GM18867 (cell line): ENCODE measurements at regions not wholly inside any gene's neighbourhood (a gene's known extent, or its start where the extent isn't known, plus 50 kb on each side); places are given as distances from the start of the nearest gene placed in this dataset.
"Not testable (repeated sequence)": the region's sequence is repeated elsewhere in the genome, so short reads cannot be mapped to it uniquely, and the experiment has no call there.

ENCODE experiments used
- ATAC-seq: cut with Tn5 transposase; IDR thresholded peaks from one replicate; pipeline ENCODE4 v1.9.1; 2021; ENCODE audit warnings: mild to moderate bottlenecking, moderate library complexity; ENCODE audit not compliant: unreplicated experiment

GRCh38 chr4:149983931-149984330 is 94.3 kb upstream of the DCLK2 start:
- no peak for ATAC-seq

DNA sequence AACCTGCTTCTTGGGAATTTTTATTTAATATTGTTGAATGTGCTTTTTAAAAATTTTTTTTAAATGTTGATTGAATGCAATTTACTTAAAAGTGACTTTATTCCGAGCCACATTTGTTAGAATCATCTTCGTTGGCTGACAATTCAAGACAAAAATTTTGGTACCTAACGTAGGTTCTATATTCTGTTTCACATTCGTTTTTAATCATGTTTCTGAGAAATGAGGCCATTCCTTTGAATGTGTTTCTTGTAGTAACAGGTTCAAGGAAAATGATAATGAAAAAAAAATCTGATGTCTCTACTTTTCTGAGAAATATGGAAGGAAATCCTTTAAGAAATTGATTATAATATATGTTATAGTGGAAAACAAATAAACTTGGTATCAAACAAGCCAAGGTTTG is 92.3 kb upstream of the DCLK2 start:
- peak; percentile 78 for ATAC-seq

GRCh38 chr4:149986917-149987316 is 91.3 kb upstream of the DCLK2 start:
- ATAC-seq = no peak

DNA sequence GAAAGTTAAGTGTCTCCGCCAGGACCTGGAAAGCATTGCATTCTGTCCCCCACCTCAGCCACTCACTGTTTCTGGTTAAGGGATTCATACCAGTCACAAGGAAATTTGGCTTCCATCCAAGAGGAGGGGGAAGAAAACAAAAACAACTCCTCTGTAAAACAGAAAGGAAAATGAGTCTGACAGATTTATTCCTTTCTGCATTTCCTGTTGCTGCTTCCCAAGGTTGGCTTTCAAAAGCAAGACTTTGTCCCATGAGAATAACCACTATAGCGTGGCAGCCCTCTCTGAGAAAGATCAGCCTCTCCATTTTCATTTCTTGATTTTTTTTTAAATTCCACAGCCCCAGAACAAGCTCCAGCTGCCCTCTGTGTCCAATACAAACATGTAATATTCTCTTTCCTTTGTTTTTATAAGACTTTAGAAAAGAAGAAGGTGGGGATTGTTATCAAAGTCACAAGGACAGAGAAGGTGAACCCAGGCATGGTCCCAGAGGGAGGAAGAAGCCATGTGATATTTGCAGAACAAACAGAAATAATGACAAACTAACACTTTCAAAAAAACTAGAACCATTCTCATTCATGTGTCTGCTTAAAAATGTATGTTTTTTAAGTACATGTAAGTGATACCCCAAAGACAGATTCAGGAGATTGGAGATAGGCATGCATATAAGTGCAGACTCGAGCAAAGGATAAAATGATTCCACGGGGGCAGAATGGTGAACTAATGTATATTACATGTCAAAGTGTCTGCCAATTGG is 90.7 kb upstream of the DCLK2 start:
- no peak for ATAC-seq

DNA sequence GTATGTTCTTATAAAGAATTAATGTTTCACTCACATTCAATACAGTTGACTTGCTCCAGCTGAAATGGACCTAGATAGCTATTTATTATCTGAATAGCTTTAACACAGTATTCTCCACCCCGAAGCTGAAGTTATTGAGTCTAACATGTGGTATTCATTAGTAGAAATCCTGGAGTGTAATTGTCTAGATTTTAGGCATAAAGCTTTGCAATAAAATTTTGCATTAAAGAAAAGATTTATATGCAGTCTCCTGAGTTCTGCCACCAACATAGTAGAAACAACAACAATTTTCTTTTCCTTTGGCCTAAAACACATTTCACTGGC is 90.2 kb upstream of the DCLK2 start:
- ATAC-seq = no peak

DNA sequence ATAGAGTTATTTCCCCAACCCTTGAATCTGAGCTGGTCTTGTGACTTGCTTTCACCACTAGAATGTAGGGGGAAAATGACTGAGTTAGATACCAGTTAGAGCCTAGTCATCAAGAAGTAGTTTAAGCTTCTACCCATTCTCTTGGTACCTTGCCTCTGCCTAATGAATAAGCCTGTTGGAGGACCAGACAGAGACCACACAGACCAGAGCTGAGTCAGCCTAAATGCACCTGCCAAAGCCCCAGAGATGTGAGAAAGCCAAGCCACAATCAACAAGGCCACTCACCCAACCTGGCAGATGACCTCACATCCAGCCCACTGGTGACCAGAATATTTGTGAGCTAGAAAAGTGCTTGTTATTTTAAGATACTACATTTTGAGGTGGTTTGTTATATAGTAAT is 85.2 kb upstream of the DCLK2 start:
- peak; percentile 51 for ATAC-seq

DNA sequence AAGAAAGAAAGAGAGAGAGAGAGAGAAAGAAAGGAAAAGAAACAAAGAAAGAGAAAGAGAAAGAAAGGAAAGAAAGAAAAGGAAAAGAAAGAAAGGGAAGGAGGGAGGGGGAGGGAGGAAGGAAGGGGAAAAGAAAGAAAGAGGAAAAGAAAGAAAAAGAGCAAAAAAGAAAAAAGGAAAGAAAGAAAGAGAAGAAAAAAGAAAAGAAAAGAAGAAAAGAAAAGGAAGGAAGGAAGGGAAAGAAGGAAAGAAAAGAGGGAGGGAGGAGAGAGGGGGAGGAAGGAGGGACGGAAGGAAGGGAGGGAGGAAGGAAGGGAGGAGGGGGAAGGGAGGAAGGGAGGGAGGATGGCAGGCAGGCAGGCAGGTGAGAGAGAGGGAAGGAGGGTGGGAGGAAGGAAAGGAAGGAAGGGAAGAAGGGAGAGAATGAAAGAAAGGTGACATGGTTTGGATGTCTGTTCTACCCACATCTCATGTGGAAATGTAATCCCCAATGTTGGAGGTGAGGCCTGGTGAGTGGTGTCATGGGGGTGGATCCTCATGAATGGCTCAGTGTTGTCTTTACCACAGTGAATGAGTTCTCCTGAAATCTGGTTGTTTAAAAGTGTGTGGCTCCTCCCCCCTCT is 83.0 kb upstream of the DCLK2 start:
- ATAC-seq = no peak

GRCh38 chr4:149997881-149998421 is 80.3 kb upstream of the DCLK2 start:
- peak; percentile 60 for ATAC-seq

GRCh38 chr4:149999485-150000074 is 78.7 kb upstream of the DCLK2 start:
- ATAC-seq = no peak

DNA sequence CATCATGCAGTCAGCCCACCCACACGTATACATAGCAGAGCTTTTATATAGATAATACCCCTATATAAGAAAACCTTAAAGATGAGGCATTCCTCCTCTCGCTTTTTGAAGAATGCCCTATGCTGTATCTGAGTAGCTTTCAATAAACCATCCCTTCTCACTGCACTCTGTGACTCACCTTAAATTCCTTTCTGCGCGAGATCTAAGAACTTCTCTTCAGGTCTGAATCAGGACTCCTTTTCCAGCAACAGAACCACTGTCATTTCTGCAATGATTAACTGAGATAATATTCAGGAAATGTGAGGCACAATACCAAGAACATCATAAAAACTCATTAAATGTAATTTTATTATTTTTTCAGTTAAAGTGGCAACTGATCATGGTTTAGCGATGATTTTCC is 76.4 kb upstream of the DCLK2 start:
- ATAC-seq = no peak

DNA sequence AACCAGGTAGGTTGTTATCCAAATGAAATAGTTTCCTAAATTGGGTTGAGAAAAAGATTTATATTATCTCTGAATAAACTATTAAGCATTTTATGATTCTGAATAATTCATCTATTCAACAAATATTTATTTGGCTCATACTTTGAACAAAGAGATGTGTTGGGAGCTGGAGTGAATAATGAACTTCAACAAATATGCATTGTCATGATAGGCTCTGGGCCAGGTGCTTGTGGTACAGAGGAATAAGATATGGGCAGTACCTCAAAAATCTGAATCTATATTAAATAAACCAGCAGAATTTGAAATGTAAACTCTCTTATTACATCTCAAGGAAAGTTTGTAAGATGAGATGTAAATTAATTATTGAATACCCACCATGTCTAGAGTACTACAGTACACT is 75.7 kb upstream of the DCLK2 start:
- ATAC-seq = no peak

- no peak for ATAC-seq
These were observed 73.8 kb upstream of the DCLK2 start for GRCh38 chr4:150004481-150004880.

GRCh38 chr4:150005537-150005936 is 72.7 kb upstream of the DCLK2 start:
- no peak for ATAC-seq

- no peak for ATAC-seq
These were observed 72.0 kb upstream of the DCLK2 start for GRCh38 chr4:150006197-150006596.

DNA sequence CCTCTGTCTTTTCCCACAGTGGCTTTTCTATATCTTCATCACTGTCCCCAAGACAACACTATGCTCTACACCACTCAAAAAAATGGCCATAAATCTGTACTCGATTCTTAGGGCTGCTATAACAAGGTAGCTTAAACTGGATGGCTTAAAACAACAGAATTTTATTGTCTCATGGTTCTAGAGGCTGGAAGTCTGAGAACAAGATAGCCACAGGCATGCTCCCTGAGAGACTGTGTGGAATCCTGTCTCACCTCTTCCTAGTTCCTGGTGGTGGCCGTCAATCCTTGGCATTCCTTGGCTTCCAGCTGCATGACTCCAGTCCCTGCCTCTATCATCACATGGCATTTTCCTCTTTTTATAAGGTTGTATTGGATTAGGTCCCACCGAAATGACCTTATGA is 70.7 kb upstream of the DCLK2 start:
- no peak for ATAC-seq

DNA sequence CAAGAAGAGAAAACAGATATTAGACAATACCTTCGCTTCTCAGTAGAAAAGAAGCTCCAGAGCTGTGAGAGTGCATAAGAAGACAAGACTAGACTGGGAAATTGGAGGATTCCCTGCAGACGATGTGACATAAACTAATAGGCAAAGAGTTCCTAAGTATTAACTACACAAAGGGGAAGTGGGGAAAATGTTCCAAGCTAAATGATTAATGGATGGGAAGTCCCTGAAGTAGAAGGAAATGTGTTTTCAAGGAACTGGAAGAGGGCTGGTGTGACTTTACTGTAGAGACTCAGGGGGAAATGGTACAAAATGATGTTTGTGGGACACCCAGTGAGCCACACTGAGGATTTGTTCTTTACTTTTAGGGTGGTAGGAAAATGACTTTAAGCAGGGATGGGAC is 69.7 kb upstream of the DCLK2 start:
- no peak for ATAC-seq

- ATAC-seq = no peak
These were observed 68.7 kb upstream of the DCLK2 start for GRCh38 chr4:150009533-150009932.

DNA sequence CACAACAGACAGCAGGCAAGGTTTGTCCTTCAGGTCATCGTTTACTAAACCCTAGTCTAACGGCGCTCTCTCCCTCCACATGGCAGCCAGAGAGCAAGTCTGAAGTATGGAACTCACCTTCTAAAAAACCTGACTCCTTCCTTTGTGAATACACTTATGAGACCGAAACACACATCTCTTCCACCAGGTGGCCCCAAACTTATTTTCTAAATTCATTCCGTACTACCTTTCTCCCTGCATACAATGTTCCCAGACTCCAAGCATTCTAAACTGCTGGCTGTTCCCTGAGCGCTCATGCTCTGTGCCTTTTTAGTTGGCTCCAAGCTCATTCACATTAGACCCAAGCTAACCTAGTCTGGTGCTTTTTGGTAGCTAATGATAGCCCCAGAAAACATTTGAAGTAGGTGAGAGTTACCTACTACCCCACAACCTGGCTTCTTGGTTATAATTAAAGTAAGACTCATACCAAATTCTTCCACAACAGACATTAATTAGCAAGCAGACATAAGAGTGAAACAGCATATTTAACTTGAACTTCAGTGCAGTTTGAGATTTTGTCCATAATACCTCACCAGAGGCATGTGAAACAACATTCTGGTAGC is 67.6 kb upstream of the DCLK2 start:
- peak; percentile 84 for ATAC-seq

DNA sequence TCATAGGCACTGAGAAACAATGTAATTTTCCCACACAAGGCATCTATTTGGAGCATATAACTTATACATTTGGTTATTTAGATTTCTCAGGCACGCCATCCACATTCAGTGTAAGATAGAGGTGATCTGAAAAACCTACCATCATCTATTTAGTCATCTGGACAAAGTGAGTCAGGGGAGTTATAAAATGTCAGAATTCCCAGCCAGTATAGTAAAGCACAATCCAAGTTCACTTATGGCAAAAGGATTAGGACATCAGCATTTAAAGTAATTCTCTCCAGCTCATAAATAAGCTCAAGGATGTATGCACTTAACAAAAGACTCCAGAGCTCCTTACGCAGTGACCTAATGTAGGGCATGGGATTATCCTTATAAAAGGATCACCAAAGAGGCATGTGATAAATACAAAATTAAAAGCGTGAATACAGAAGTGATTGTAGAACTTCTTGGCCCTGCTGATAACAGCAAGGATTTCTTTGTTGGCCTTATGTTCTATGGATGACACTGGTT is 65.3 kb upstream of the DCLK2 start:
- ATAC-seq = no peak

GRCh38 chr4:150015910-150016309 is 62.3 kb upstream of the DCLK2 start:
- ATAC-seq = not testable (repeated sequence)

GRCh38 chr4:150016621-150017020 is 61.6 kb upstream of the DCLK2 start:
- ATAC-seq = not testable (repeated sequence)

DNA sequence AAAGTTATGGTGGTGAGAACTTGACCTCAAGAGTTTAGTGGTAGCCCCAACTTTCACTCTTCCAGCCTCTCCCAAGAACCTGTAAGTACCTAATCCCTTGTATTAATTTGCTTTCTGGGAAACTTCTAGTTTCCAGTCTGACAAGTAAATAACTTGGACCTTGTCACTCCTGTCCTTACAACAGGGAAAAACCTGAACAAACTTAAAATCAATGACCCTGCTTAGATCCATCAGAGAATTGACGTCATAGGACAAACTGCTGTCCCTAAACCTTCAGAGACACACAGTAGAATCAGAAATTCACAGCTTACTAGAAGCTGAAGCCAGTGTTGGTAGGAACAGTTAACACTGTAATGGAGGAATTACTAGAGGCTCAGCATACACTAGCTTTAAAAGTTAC is 60.0 kb upstream of the DCLK2 start:
- ATAC-seq = no peak
